Thyroid gland (tissue), 4 donors: ENCODE measurements at regions not wholly inside any gene's neighbourhood (a gene's known extent, or its start where the extent isn't known, plus 50 kb on each side); places are given as distances from the start of the nearest gene placed in this dataset.

ENCODE experiments used
- DNase-seq, 2 donors: peaks; one replicate each; pipeline ENCODE4 v3.0.0-alpha.2; 2019
- H3K27ac ChIP-seq, 3 donors: fragments of 200-600 bp; sonication (generic); 1 replicate in 2 of 3; 2 replicates in 1 of 3; pipeline ENCODE4 v1.5.1; 2016 to 2019; ENCODE audit warnings: mild to moderate bottlenecking in 1 of 3, moderate library complexity in 1 of 3
- H3K27me3 ChIP-seq: fragments of 200-600 bp; sonication (generic); one replicate; pipeline ENCODE4 v1.5.1; 2019
- H3K36me3 ChIP-seq, 2 donors: fragments of 200-600 bp; sonication (generic); one replicate each; pipeline ENCODE4 v1.5.1; 2016 to 2019
- H3K4me1 ChIP-seq, 2 donors: fragments of 200-600 bp; sonication (generic); one replicate each; pipeline ENCODE4 v1.5.1; 2017 to 2019
- H3K4me3 ChIP-seq, 3 donors: fragments of 200-600 bp; sonication (generic); replicated peaks in 1 of 3; 1 replicate in 2 of 3; 2 replicates in 1 of 3; pipeline ENCODE4 v1.5.1; 2016; ENCODE audit warnings: mild to moderate bottlenecking in 1 of 3
- H3K9me3 ChIP-seq: fragments of 200-600 bp; sonication (generic); one replicate; pipeline ENCODE4 v1.5.1; 2017
- CTCF ChIP-seq, 6 experiments: fragments of 200-600 bp in 3 of 6; fragments of 450-650 bp in 3 of 6; sonication (generic) in 3 of 6; IDR thresholded peaks; one replicate each; pipeline ENCODE4 v1.5.1; 2016 to 2019; ENCODE audit warnings: antibody characterized with exemption in 6 of 6, mild to moderate bottlenecking in 2 of 6, inconsistent platforms in 1 of 6, moderate library complexity in 1 of 6
- POLR2A ChIP-seq, 2 donors: fragments of 450-650 bp; IDR thresholded peaks; one replicate each; pipeline ENCODE4 v1.6.1; 2017; ENCODE audit warnings: antibody characterized with exemption in 2 of 2, mild to moderate bottlenecking in 2 of 2, moderate library complexity in 1 of 2
- WGBS, 2 donors: methylation state at CpG; one replicate each; pipeline ENCODE4 v1.1.5; 2017; 5-methylcytosine and 5-hydroxymethylcytosine counted together
- intact Hi-C: fragments of 100-400 bp; cut with DNase I; formaldehyde crosslinking; loops from one replicate; pipeline ENCODE4 v1.15.1; 2023

DNA sequence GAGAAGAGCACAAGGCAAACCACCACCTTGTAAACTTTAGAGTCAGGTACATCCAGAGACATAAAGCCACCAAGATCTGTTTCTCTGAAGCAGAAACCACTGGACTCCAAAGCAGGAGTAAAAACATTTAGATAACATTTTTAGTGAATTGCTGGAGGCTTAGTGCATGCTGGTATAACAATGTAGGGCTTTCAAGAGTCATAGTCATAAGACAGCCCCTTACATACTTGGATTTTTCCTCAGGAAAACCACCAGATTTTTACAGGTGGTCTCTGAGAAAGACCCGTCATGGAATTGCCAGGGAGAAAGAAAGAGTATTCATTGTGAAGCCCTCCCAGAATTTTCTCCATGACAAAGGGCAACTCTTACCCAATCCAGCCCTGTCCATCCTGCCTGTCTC lies 434.5 kb upstream of the NAALADL2 start:
- no peaks in the 10 kb centered on the region for H3K4me1 ChIP-seq

DNA sequence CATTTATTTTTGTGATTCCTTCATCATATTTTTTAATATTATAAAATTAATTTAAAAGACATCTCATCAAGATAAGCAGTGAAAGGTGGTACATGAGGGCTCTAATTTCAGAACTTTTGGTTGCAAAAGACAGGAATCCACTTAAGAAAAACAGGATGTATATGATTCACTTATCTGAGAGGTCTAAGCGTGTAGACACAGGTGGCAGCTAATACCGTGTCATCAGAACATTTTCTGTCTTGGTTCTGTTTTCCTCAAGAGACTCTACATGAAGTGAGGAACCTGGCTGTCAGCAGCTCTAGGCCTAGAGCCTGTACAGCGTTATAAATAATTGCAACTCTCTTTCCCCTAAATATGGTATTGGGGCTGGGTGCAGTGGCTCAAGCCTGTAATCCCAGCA lies 433.7 kb upstream of the NAALADL2 start:
- Histone ChIP-seq H3K27ac (no peak overlapping the region), H3K4me1 (no peaks in the 10 kb centered on the region), H3K4me3 (no peak overlapping the region), H3K9me3 (no peaks in the 10 kb centered on the region), H3K27me3 (no peaks in the 10 kb centered on the region), H3K36me3 (no peaks in the 10 kb centered on the region)
- intact Hi-C loops, result no loop called here
- TF ChIP-seq POLR2A (IDR thresholded peaks at IDR 0.05) (no peak), CTCF (IDR thresholded peaks at IDR 0.05) (no peak)
- 86 to 93% methylated on average over 3 of the region's 3 CpGs for WGBS, 2 donors
- no peak for DNase-seq

More for the DNA sequence above, 434.5 kb upstream of the NAALADL2 start:
- no peak for DNase-seq
- TF ChIP-seq POLR2A (IDR thresholded peaks at IDR 0.05), result no peak
- no peak for TF ChIP-seq CTCF (IDR thresholded peaks at IDR 0.05)
- Histone ChIP-seq H3K36me3 (no peaks in the 10 kb centered on the region), H3K9me3 (no peaks in the 10 kb centered on the region), H3K4me3 (no peak overlapping the region), H3K27ac (no peak overlapping the region), H3K27me3 (no peaks in the 10 kb centered on the region)
- 90 to 92% methylated on average over 1 of the region's 1 CpG for WGBS, 2 donors
- intact Hi-C loops, result no loop called here

GRCh38 chr3:174430986-174431385 lies 428.1 kb upstream of the NAALADL2 start:
- no peaks in the 10 kb centered on the region for H3K4me1 ChIP-seq
- intact Hi-C loops, result no loop called here
- H3K27me3 ChIP-seq, result no peaks in the 10 kb centered on the region
- H3K9me3 ChIP-seq, result no peaks in the 10 kb centered on the region
- H3K27ac ChIP-seq, result no peak overlapping the region
- no peaks in the 10 kb centered on the region for H3K36me3 ChIP-seq
- WGBS, 2 donors, result 68 to 73% methylated on average over 2 of the region's 2 CpGs
- TF ChIP-seq POLR2A (IDR thresholded peaks at IDR 0.05), result no peak
- TF ChIP-seq CTCF (IDR thresholded peaks at IDR 0.05), result no peak
- DNase-seq, result no peak
- H3K4me3 ChIP-seq, result no peak overlapping the region

DNA sequence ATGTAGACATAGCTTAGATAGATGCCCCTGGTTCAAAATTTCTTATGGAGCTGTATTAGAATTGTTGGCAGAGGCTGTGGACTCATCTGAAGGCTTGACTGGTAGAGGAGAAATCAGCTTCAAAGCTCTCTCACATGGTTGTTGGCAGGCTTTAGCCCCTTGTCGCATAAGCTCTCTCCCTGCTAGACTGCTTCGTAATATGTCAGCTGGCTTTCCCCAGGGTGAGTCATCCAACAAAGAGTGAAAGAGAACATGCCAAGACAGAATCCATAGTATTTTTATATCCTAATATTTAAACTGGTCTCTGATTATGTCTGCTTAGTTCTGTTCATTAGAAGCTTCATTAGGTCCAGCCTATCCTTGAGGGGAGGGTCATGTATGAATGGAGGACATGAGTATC lies 427.4 kb upstream of the NAALADL2 start:
- Histone ChIP-seq H3K27me3 (no peaks in the 10 kb centered on the region), H3K4me3 (no peak overlapping the region), H3K36me3 (no peaks in the 10 kb centered on the region), H3K9me3 (no peaks in the 10 kb centered on the region), H3K4me1 (no peaks in the 10 kb centered on the region), H3K27ac (no peak overlapping the region)
- 94 to 96% methylated on average over 2 of the region's 2 CpGs for WGBS, 2 donors
- DNase-seq, result no peak
- intact Hi-C loops, result no loop called here
- TF ChIP-seq CTCF (IDR thresholded peaks at IDR 0.05) (no peak), POLR2A (IDR thresholded peaks at IDR 0.05) (no peak)

GRCh38 chr3:174436367-174436766 lies 422.8 kb upstream of the NAALADL2 start:
- 36 to 53% methylated on average over 1 of the region's 1 CpG for WGBS, 2 donors
- Histone ChIP-seq H3K27ac (no peak overlapping the region), H3K36me3 (no peaks in the 10 kb centered on the region), H3K27me3 (no peaks in the 10 kb centered on the region), H3K4me1 (peaks cover 3% of the 10 kb centered on the region in 2 donors), H3K9me3 (no peaks in the 10 kb centered on the region), H3K4me3 (no peak overlapping the region)
- TF ChIP-seq POLR2A (IDR thresholded peaks at IDR 0.05) (no peak), CTCF (IDR thresholded peaks at IDR 0.05) (no peak)
- DNase-seq, result no peak
- intact Hi-C loops, result no loop called here
